ENCODE measurements at regions not wholly inside any gene's neighbourhood (a gene's known extent, or its start where the extent isn't known, plus 50 kb on each side); places are given as distances from the start of the nearest gene placed in this dataset.

GRCh38 chr17:71334048-71334751, 786.6 kb upstream of the SOX9 start:
- no peak overlapping the region for H3K27ac ChIP-seq (ENCODE audit: low read depth in 1 of 2, low read length in 2 of 2)
- H3K36me3 ChIP-seq (ENCODE audit: control insufficient read depth in 4 of 4, insufficient read depth in 3 of 4, low read depth in 1 of 4, low read length in 3 of 4) = no peaks in the 10 kb centered on the region
- no peaks in the 10 kb centered on the region for H3K9me3 ChIP-seq (ENCODE audit: control insufficient read depth in 4 of 4, low read length in 3 of 4)
- H3K4me1 ChIP-seq (ENCODE audit: control insufficient read depth in 4 of 4, insufficient read depth in 4 of 4, low read length in 3 of 4) = no peaks in the 10 kb centered on the region
- H3K27me3 ChIP-seq (ENCODE audit: control insufficient read depth in 4 of 4, insufficient read depth in 4 of 4, low read length in 3 of 4) = peaks cover 0 to 3% (median 0%) of the 10 kb centered on the region in 4 donors
- WGBS = 89% methylated on average over 2 of the region's 2 CpGs
- TF ChIP-seq NR2F2 (IDR thresholded peaks at IDR 0.05) (no peak), REST (IDR thresholded peaks at IDR 0.05) (no peak), GABPA (IDR thresholded peaks at IDR 0.05 in 1 of 2, conservative IDR thresholded peaks at IDR 0.05 in 1 of 2) (no peak), SP1 (IDR thresholded peaks at IDR 0.05) (no peak), TAF1 (conservative IDR thresholded peaks at IDR 0.05) (no peak), ATF3 (IDR thresholded peaks at IDR 0.05) (no peak), RAD21 (IDR thresholded peaks at IDR 0.05) (no peak), YY1 (IDR thresholded peaks at IDR 0.05) (no peak), HNF4A (conservative IDR thresholded peaks at IDR 0.05) (no peak), RXRA (IDR thresholded peaks at IDR 0.05) (no peak), EGR1 (IDR thresholded peaks at IDR 0.05; ENCODE audit: low read depth in 2 of 2) (no peak), FOXA2 (IDR thresholded peaks at IDR 0.05) (no peak), FOXA1 (IDR thresholded peaks at IDR 0.05) (no peak), MAX (IDR thresholded peaks at IDR 0.05) (no peak)
- no peak overlapping the region for H3K9ac ChIP-seq (ENCODE audit: low read depth in 1 of 2, low read length in 2 of 2)
- DNase-seq (ENCODE audit: low spot score) = no peak
- H3K4me3 ChIP-seq (ENCODE audit: low read depth in 1 of 3, low read length in 3 of 3) = no peak overlapping the region

- Histone ChIP-seq H3K9ac (ENCODE audit: low read depth in 1 of 2, low read length in 2 of 2) (no peak overlapping the region), H3K4me1 (ENCODE audit: control insufficient read depth in 4 of 4, insufficient read depth in 4 of 4, low read length in 3 of 4) (no peaks in the 10 kb centered on the region), H3K27ac (ENCODE audit: low read depth in 1 of 2, low read length in 2 of 2) (no peak overlapping the region), H3K9me3 (ENCODE audit: control insufficient read depth in 4 of 4, low read length in 3 of 4) (no peaks in the 10 kb centered on the region), H3K27me3 (ENCODE audit: control insufficient read depth in 4 of 4, insufficient read depth in 4 of 4, low read length in 3 of 4) (peaks cover 0 to 3% (median 0%) of the 10 kb centered on the region in 4 donors), H3K36me3 (ENCODE audit: control insufficient read depth in 4 of 4, insufficient read depth in 3 of 4, low read depth in 1 of 4, low read length in 3 of 4) (no peaks in the 10 kb centered on the region), H3K4me3 (ENCODE audit: low read depth in 1 of 3, low read length in 3 of 3) (no peak overlapping the region)
- no peak for DNase-seq (ENCODE audit: low spot score)
- TF ChIP-seq NR2F2 (IDR thresholded peaks at IDR 0.05) (no peak), REST (IDR thresholded peaks at IDR 0.05) (no peak), FOXA2 (IDR thresholded peaks at IDR 0.05) (no peak), TAF1 (conservative IDR thresholded peaks at IDR 0.05) (no peak), RXRA (IDR thresholded peaks at IDR 0.05) (no peak), FOXA1 (IDR thresholded peaks at IDR 0.05) (no peak), HNF4A (conservative IDR thresholded peaks at IDR 0.05) (no peak), MAX (IDR thresholded peaks at IDR 0.05) (no peak)
These were observed 785.6 kb upstream of the SOX9 start for GRCh38 chr17:71335212-71335611.

Measured in liver (tissue), 7 donors.